T-helper 2 cell treated with Interferon-gamma antibody and Interleukin-4, amounts not matched to agents 5 μg/mL and 100 μg/mL, for 36 hours (primary cell): ENCODE measurements at regions not wholly inside any gene's neighbourhood (a gene's known extent, or its start where the extent isn't known, plus 50 kb on each side); places are given as distances from the start of the nearest gene placed in this dataset.

Source experiments
- DNase-seq: peaks from one replicate; pipeline ENCODE4 v3.0.0; 2021; ENCODE audit warnings: low spot score
- H3K27ac Mint-ChIP-seq: one replicate; pipeline ENCODE4 v1.8.0; 2021; ENCODE audit warnings: mild to moderate bottlenecking, mixed read lengths
- H3K27me3 Mint-ChIP-seq: one replicate; pipeline ENCODE4 v1.8.0; 2021; ENCODE audit warnings: low read depth, mixed read lengths
- H3K36me3 Mint-ChIP-seq: one replicate; pipeline ENCODE4 v1.8.0; 2021; ENCODE audit warnings: low read depth, mixed read lengths
- H3K4me1 Mint-ChIP-seq: one replicate; pipeline ENCODE4 v1.8.0; 2021; ENCODE audit warnings: low read depth, mixed read lengths
- H3K4me3 Mint-ChIP-seq: one replicate; pipeline ENCODE4 v1.8.0; 2022; ENCODE audit warnings: mild to moderate bottlenecking, moderate library complexity, mixed read lengths
- H3K9me3 Mint-ChIP-seq: one replicate; pipeline ENCODE4 v1.8.0; 2021; ENCODE audit warnings: mixed read lengths

- H3K4me3 Mint-ChIP-seq: no peak overlapping the region
- DNase-seq: no peak
- no peaks in the 10 kb centered on the region for H3K9me3 Mint-ChIP-seq
- H3K36me3 Mint-ChIP-seq: no peaks in the 10 kb centered on the region
- no peak overlapping the region for H3K27ac Mint-ChIP-seq
- H3K4me1 Mint-ChIP-seq: no peaks in the 10 kb centered on the region
- H3K27me3 Mint-ChIP-seq: peaks cover 32% of the 10 kb centered on the region
Measured at GRCh38 chr20:16801919-16802651, 53.9 kb downstream of the OTOR start.

- no peak for DNase-seq
- no peaks in the 10 kb centered on the region for H3K36me3 Mint-ChIP-seq
- no peak overlapping the region for H3K27ac Mint-ChIP-seq
- H3K27me3 Mint-ChIP-seq: peaks cover 32% of the 10 kb centered on the region
- no peaks in the 10 kb centered on the region for H3K4me1 Mint-ChIP-seq
- no peak overlapping the region for H3K4me3 Mint-ChIP-seq
- H3K9me3 Mint-ChIP-seq: no peaks in the 10 kb centered on the region
Measured at GRCh38 chr20:16802652-16802935, 54.4 kb downstream of the OTOR start.

- DNase-seq: no peak
- Mint-ChIP-seq H3K36me3 (no peaks in the 10 kb centered on the region), H3K27ac (no peak overlapping the region), H3K9me3 (no peaks in the 10 kb centered on the region), H3K27me3 (peaks cover 29% of the 10 kb centered on the region), H3K4me3 (no peak overlapping the region), H3K4me1 (no peaks in the 10 kb centered on the region)
Measured at GRCh38 chr20:16803965-16804792, 56.0 kb downstream of the OTOR start.

- H3K27ac Mint-ChIP-seq: no peak overlapping the region
- H3K27me3 Mint-ChIP-seq: peaks cover 29% of the 10 kb centered on the region
- DNase-seq: no peak
- H3K4me3 Mint-ChIP-seq: no peak overlapping the region
- H3K9me3 Mint-ChIP-seq: no peaks in the 10 kb centered on the region
- H3K4me1 Mint-ChIP-seq: no peaks in the 10 kb centered on the region
- no peaks in the 10 kb centered on the region for H3K36me3 Mint-ChIP-seq
Measured at GRCh38 chr20:16804793-16805187, 56.6 kb downstream of the OTOR start.

- no peaks in the 10 kb centered on the region for H3K36me3 Mint-ChIP-seq
Measured at GRCh38 chr20:16806061-16806460, 57.9 kb downstream of the OTOR start.

GRCh38 chr20:16806886-16807285 is 58.7 kb downstream of the OTOR start:
- H3K27me3 Mint-ChIP-seq: peaks cover 31% of the 10 kb centered on the region
- no peaks in the 10 kb centered on the region for H3K36me3 Mint-ChIP-seq
- H3K9me3 Mint-ChIP-seq: no peaks in the 10 kb centered on the region

More at GRCh38 chr20:16806061-16806460, 57.9 kb downstream of the OTOR start:
- no peaks in the 10 kb centered on the region for H3K9me3 Mint-ChIP-seq
- H3K4me1 Mint-ChIP-seq: no peaks in the 10 kb centered on the region
- no peak overlapping the region for H3K27ac Mint-ChIP-seq
- no peak overlapping the region for H3K4me3 Mint-ChIP-seq
- peaks cover 31% of the 10 kb centered on the region for H3K27me3 Mint-ChIP-seq
- no peak for DNase-seq

GRCh38 chr20:16808796-16809195 is 60.6 kb downstream of the OTOR start:
- Mint-ChIP-seq H3K27ac (no peak overlapping the region), H3K27me3 (peaks cover 23% of the 10 kb centered on the region), H3K36me3 (no peaks in the 10 kb centered on the region), H3K4me1 (no peaks in the 10 kb centered on the region), H3K9me3 (no peaks in the 10 kb centered on the region), H3K4me3 (no peak overlapping the region)
- no peak for DNase-seq

More at GRCh38 chr20:16806886-16807285, 58.7 kb downstream of the OTOR start:
- H3K4me3 Mint-ChIP-seq: no peak overlapping the region
- no peak overlapping the region for H3K27ac Mint-ChIP-seq
- no peak for DNase-seq
- H3K4me1 Mint-ChIP-seq: no peaks in the 10 kb centered on the region

GRCh38 chr20:16810216-16810615 is 62.1 kb downstream of the OTOR start:
- Mint-ChIP-seq H3K27ac (no peak overlapping the region), H3K9me3 (no peaks in the 10 kb centered on the region), H3K4me1 (no peaks in the 10 kb centered on the region), H3K27me3 (peaks cover 11% of the 10 kb centered on the region), H3K4me3 (no peak overlapping the region), H3K36me3 (no peaks in the 10 kb centered on the region)
- no peak for DNase-seq

GRCh38 chr20:16816192-16816591 is 68.0 kb downstream of the OTOR start:
- Mint-ChIP-seq H3K27ac (no peak overlapping the region), H3K4me3 (no peak overlapping the region), H3K4me1 (no peaks in the 10 kb centered on the region), H3K9me3 (no peaks in the 10 kb centered on the region), H3K27me3 (peaks cover 7% of the 10 kb centered on the region), H3K36me3 (no peaks in the 10 kb centered on the region)
- no peak for DNase-seq

- Mint-ChIP-seq H3K36me3 (no peaks in the 10 kb centered on the region), H3K4me1 (no peaks in the 10 kb centered on the region), H3K27me3 (no peaks in the 10 kb centered on the region), H3K27ac (no peak overlapping the region), H3K9me3 (no peaks in the 10 kb centered on the region), H3K4me3 (no peak overlapping the region)
- no peak for DNase-seq
Measured at GRCh38 chr20:16819483-16819882, 71.3 kb downstream of the OTOR start.

GRCh38 chr20:16821211-16822089 is 73.3 kb downstream of the OTOR start:
- H3K9me3 Mint-ChIP-seq: no peaks in the 10 kb centered on the region

GRCh38 chr20:16824664-16825063 is 76.5 kb downstream of the OTOR start:
- Mint-ChIP-seq H3K9me3 (no peaks in the 10 kb centered on the region), H3K27ac (no peak overlapping the region), H3K4me3 (no peak overlapping the region), H3K4me1 (no peaks in the 10 kb centered on the region), H3K36me3 (no peaks in the 10 kb centered on the region), H3K27me3 (no peaks in the 10 kb centered on the region)
- no peak for DNase-seq

More at GRCh38 chr20:16821211-16822089, 73.3 kb downstream of the OTOR start:
- peak; percentile 6 for DNase-seq
- H3K4me1 Mint-ChIP-seq: no peaks in the 10 kb centered on the region
- H3K27ac Mint-ChIP-seq: no peak overlapping the region
- H3K27me3 Mint-ChIP-seq: no peaks in the 10 kb centered on the region
- no peaks in the 10 kb centered on the region for H3K36me3 Mint-ChIP-seq
- no peak overlapping the region for H3K4me3 Mint-ChIP-seq

GRCh38 chr20:16828666-16829305 is 80.6 kb downstream of the OTOR start:
- no peak overlapping the region for H3K4me3 Mint-ChIP-seq
- no peaks in the 10 kb centered on the region for H3K9me3 Mint-ChIP-seq
- no peaks in the 10 kb centered on the region for H3K27me3 Mint-ChIP-seq
- no peak overlapping the region for H3K27ac Mint-ChIP-seq
- H3K4me1 Mint-ChIP-seq: no peaks in the 10 kb centered on the region
- H3K36me3 Mint-ChIP-seq: no peaks in the 10 kb centered on the region
- DNase-seq: no peak
